ENCODE measurements at regions not wholly inside any gene's neighbourhood (a gene's known extent, or its start where the extent isn't known, plus 50 kb on each side); places are given as distances from the start of the nearest gene placed in this dataset.

DNA sequence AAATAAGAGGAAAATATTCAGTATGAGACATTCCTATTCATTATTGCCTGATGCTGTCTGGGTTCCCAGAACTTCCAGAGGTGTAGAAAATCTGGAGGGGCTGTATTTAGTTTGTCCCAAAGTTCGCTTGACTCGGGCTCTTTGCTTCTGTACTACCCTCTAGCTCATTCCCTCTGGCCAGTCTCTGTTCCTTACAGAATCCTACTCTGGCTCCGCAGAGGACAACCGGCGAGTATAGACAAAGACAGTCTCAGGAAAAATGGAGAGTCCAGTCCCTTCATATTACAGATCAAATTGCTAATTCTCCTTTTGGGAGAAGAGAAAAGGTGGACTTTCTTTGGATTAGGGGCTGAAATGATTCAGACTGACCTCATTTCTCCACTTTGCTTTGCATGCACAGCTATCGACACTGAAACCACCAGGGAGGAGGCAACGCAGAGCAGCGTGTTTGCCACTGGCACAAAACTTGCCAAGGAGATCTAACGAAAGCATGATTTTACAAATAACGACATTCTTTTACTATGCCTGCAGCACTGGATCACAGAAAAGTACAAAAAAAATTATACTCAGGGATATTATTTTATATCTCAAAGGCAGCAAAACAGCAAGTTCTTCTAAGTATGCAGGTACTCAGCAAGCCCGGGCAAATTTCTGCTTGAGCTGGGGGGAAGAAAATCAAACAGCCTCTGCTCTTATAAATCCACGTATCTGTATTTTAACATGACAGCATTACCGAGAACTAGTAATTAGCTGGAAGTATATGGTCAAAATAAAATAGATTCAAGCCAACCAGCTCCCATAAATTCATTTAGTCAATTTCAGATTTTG lies 279.7 kb downstream of the NPR3 start:
- TF ChIP-seq, protein P1, sequence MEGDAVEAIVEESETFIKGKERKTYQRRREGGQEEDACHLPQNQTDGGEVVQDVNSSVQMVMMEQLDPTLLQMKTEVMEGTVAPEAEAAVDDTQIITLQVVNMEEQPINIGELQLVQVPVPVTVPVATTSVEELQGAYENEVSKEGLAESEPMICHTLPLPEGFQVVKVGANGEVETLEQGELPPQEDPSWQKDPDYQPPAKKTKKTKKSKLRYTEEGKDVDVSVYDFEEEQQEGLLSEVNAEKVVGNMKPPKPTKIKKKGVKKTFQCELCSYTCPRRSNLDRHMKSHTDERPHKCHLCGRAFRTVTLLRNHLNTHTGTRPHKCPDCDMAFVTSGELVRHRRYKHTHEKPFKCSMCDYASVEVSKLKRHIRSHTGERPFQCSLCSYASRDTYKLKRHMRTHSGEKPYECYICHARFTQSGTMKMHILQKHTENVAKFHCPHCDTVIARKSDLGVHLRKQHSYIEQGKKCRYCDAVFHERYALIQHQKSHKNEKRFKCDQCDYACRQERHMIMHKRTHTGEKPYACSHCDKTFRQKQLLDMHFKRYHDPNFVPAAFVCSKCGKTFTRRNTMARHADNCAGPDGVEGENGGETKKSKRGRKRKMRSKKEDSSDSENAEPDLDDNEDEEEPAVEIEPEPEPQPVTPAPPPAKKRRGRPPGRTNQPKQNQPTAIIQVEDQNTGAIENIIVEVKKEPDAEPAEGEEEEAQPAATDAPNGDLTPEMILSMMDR (IDR thresholded peaks at IDR 0.05 in 4 of 5, conservative IDR thresholded peaks at IDR 0.05 in 1 of 5): no peak
- no peak for TF ChIP-seq POLR2A (IDR thresholded peaks at IDR 0.05)
